A673 (cell line): ENCODE measurements at regions not wholly inside any gene's neighbourhood (a gene's known extent, or its start where the extent isn't known, plus 50 kb on each side); places are given as distances from the start of the nearest gene placed in this dataset.

Experiments
- BruUV-seq: library from RNA; stranded (reverse); fragments of 400-500 nt; replicated peaks from 2 replicates; lab custom pipeline; 2021; lab: Mats Ljungman, UMichigan
- CTCF ChIA-PET: fragments of 300-600 bp; sonication (Branson Sonifier 250); formaldehyde crosslinking; loops from one replicate; lab custom pipeline; 2022; ENCODE audit warnings: antibody characterized with exemption; lab: Charles Lee
- POLR2A ChIA-PET: fragments of 300-600 bp; sonication (Branson Sonifier 250); formaldehyde crosslinking; loops from one replicate; lab custom pipeline; 2022; ENCODE audit warnings: antibody characterized with exemption; ENCODE audit not compliant: low non-redundant PET; lab: Charles Lee
- DNase-seq: peaks from one replicate; pipeline ENCODE4 v3.0.0-alpha.2; 2015; ENCODE audit warnings: low spot score
- H3K27ac ChIP-seq: fragments of 200-600 bp; sonication (generic); 2 replicates; pipeline ENCODE4 v1.5.1; 2016; ENCODE audit warnings: mixed run types, low read depth, mild to moderate bottlenecking, mixed read lengths, antibody characterized with exemption, low read length; ENCODE audit not compliant: poor library complexity, severe bottlenecking
- H3K27me3 ChIP-seq: fragments of 200-600 bp; sonication (generic); replicated peaks from 2 replicates; pipeline ENCODE4 v1.6.1; 2017; ENCODE audit warnings: mixed run types, low read depth, mild to moderate bottlenecking, mixed read lengths, antibody characterized with exemption, low read length; ENCODE audit not compliant: insufficient read depth, poor library complexity
- H3K36me3 ChIP-seq: fragments of 200-600 bp; sonication (generic); 2 replicates; pipeline ENCODE4 v1.6.1; 2016; ENCODE audit warnings: mixed run types, mild to moderate bottlenecking, mixed read lengths, antibody characterized with exemption, low read length; ENCODE audit not compliant: insufficient read depth, poor library complexity, severe bottlenecking
- H3K4me1 ChIP-seq: fragments of 200-600 bp; sonication (generic); 2 replicates; pipeline ENCODE4 v1.6.1; 2017; ENCODE audit warnings: mixed run types, mild to moderate bottlenecking, mixed read lengths, antibody characterized with exemption, low read length; ENCODE audit not compliant: insufficient read depth, poor library complexity, severe bottlenecking
- H3K4me3 ChIP-seq: fragments of 200-600 bp; sonication (generic); 2 replicates; pipeline ENCODE4 v1.5.1; 2016; ENCODE audit warnings: low read depth, mixed run types, mild to moderate bottlenecking, mixed read lengths, low read length; ENCODE audit not compliant: poor library complexity, severe bottlenecking
- H3K9me3 ChIP-seq: fragments of 200-600 bp; sonication (generic); 2 replicates; pipeline ENCODE4 v1.6.1; 2016; ENCODE audit warnings: mixed run types, low read depth, mild to moderate bottlenecking, mixed read lengths, antibody characterized with exemption, low read length; ENCODE audit not compliant: poor library complexity, severe bottlenecking
- EZH2 ChIP-seq: fragments of 200-600 bp; sonication (generic); IDR thresholded peaks from 2 replicates; pipeline ENCODE4 v1.6.1; 2017; ENCODE audit warnings: borderline replicate concordance, low read depth, mild to moderate bottlenecking, mixed read lengths, antibody characterized with exemption, low read length; ENCODE audit not compliant: poor library complexity, severe bottlenecking
- intact Hi-C: fragments of 100-400 bp; cut with micrococcal nuclease; formaldehyde crosslinking; loops from one replicate; pipeline ENCODE4 v1.10.0; 2022; ENCODE audit not compliant: unreplicated experiment
- TF ChIP-seq, protein P1 (sequence below): fragments of 300-800, 200-600 bp; sonication (generic); conservative IDR thresholded peaks from 2 replicates; pipeline ENCODE4 v1.5.1; 2017; ENCODE audit warnings: low read depth, mild to moderate bottlenecking, antibody characterized with exemption, low read length, moderate library complexity, mixed read lengths

GRCh38 chr1:90193116-90193515 is 198.2 kb downstream of the ZNF326 start:
- H3K36me3 ChIP-seq = no peaks in the 10 kb centered on the region
- CTCF ChIA-PET = no interaction called here

GRCh38 chr1:90192408-90192807 is 197.5 kb downstream of the ZNF326 start:
- POLR2A ChIA-PET = no interaction called here
- no peak for DNase-seq
- no peaks in the 10 kb centered on the region for H3K36me3 ChIP-seq
- TF ChIP-seq EZH2 = no peak
- TF ChIP-seq, protein P1, sequence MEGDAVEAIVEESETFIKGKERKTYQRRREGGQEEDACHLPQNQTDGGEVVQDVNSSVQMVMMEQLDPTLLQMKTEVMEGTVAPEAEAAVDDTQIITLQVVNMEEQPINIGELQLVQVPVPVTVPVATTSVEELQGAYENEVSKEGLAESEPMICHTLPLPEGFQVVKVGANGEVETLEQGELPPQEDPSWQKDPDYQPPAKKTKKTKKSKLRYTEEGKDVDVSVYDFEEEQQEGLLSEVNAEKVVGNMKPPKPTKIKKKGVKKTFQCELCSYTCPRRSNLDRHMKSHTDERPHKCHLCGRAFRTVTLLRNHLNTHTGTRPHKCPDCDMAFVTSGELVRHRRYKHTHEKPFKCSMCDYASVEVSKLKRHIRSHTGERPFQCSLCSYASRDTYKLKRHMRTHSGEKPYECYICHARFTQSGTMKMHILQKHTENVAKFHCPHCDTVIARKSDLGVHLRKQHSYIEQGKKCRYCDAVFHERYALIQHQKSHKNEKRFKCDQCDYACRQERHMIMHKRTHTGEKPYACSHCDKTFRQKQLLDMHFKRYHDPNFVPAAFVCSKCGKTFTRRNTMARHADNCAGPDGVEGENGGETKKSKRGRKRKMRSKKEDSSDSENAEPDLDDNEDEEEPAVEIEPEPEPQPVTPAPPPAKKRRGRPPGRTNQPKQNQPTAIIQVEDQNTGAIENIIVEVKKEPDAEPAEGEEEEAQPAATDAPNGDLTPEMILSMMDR = no peak
- no peaks in the 10 kb centered on the region for H3K4me1 ChIP-seq
- no peaks in the 10 kb centered on the region for H3K9me3 ChIP-seq
- intact Hi-C loops = no loop called here
- BruUV-seq = no TSS peak
- no peak overlapping the region for H3K4me3 ChIP-seq
- CTCF ChIA-PET = no interaction called here
- no peaks in the 10 kb centered on the region for H3K27me3 ChIP-seq
- no peak overlapping the region for H3K27ac ChIP-seq

More at GRCh38 chr1:90193116-90193515, 198.2 kb downstream of the ZNF326 start:
- Histone ChIP-seq H3K4me3 (no peak overlapping the region), H3K9me3 (no peaks in the 10 kb centered on the region), H3K4me1 (no peaks in the 10 kb centered on the region), H3K27ac (no peak overlapping the region), H3K27me3 (no peaks in the 10 kb centered on the region)
- no peak for TF ChIP-seq EZH2
- TF ChIP-seq, protein P1 = no peak
- intact Hi-C loops = no loop called here
- POLR2A ChIA-PET = no interaction called here
- BruUV-seq = no TSS peak
- no peak for DNase-seq

GRCh38 chr1:90190523-90190922 is 195.6 kb downstream of the ZNF326 start:
- Histone ChIP-seq H3K9me3 (no peaks in the 10 kb centered on the region), H3K36me3 (no peaks in the 10 kb centered on the region), H3K4me3 (no peak overlapping the region), H3K27me3 (no peaks in the 10 kb centered on the region), H3K4me1 (no peaks in the 10 kb centered on the region), H3K27ac (no peak overlapping the region)
- intact Hi-C loops = no loop called here
- TF ChIP-seq EZH2 = no peak
- TF ChIP-seq, protein P1 = no peak
- CTCF ChIA-PET = no interaction called here
- POLR2A ChIA-PET = interaction anchor here (0.7 kb wide), 1 partner anchor 10 kb away, joined by 3 read pairs; no protein-coding TSS in a partner anchor
- no peak for DNase-seq
- BruUV-seq = no TSS peak
